ENCODE measurements at regions not wholly inside any gene's neighbourhood (a gene's known extent, or its start where the extent isn't known, plus 50 kb on each side); places are given as distances from the start of the nearest gene placed in this dataset.

- H4K91ac ChIP-seq (replicated peaks; ENCODE audit: insufficient read length, low read length), result no peak overlapping the region
- no peak overlapping the region for H2AK5ac ChIP-seq (ENCODE audit: low read depth, low read length)
- H3K56ac ChIP-seq (replicated peaks; ENCODE audit: insufficient read length, low read depth, low read length), result no peak overlapping the region
- H4K8ac ChIP-seq (ENCODE audit: extremely low read depth, insufficient read depth, low read length), result no peak overlapping the region
- POLR2A ChIA-PET (ENCODE audit: partially characterized antibody), result no interaction called here
- no peak overlapping the region for H4K5ac ChIP-seq (ENCODE audit: insufficient read length, low read depth, low read length)
- no peaks in the 10 kb centered on the region for H3K23me2 ChIP-seq (ENCODE audit: low read depth, low read length)
- DNase-seq (ENCODE audit: low read depth in 1 of 2, low spot score in 2 of 2), result no peak
- H3K9me3 ChIP-seq (ENCODE audit: insufficient read depth in 2 of 2, low read depth in 1 of 2, low read length in 1 of 2), result no peaks in the 10 kb centered on the region
- no peak overlapping the region for H3K23ac ChIP-seq (ENCODE audit: insufficient read length)
- H3K79me2 ChIP-seq (ENCODE audit: control insufficient read depth in 1 of 2, insufficient read depth in 2 of 2, low read length in 2 of 2), result no peaks in the 10 kb centered on the region
- no peak overlapping the region for H3K18ac ChIP-seq (ENCODE audit: extremely low read depth, low read length)
- 89% methylated on average over 4 of the region's 4 CpGs; no CpG with 5 or more reads in 1 of the 2 experiments for WGBS, 2 experiments (ENCODE audit: extremely low coverage in 1 of 2, insufficient coverage in 1 of 2, insufficient read length in 1 of 2, insufficient replicate concordance in 2 of 2, low coverage in 1 of 2, low lambda C conversion rate in 2 of 2, missing lambda C conversion rate in 1 of 2)
- no peak overlapping the region for H3K14ac ChIP-seq (ENCODE audit: insufficient read length)
- no peak overlapping the region for H2BK15ac ChIP-seq (ENCODE audit: low read length)
- H3K4ac ChIP-seq (replicated peaks; ENCODE audit: insufficient read length, low read depth, low read length), result no peak overlapping the region
- no peaks in the 10 kb centered on the region for H3K79me1 ChIP-seq (ENCODE audit: low read depth, low read length)
- H2BK20ac ChIP-seq (ENCODE audit: low read length), result no peak overlapping the region
- H2BK120ac ChIP-seq (replicated peaks; ENCODE audit: low read depth, low read length), result no peak overlapping the region
- H3K4me3 ChIP-seq (ENCODE audit: extremely low read depth in 1 of 4, insufficient read depth in 2 of 4, low read depth in 3 of 4, low read length in 4 of 4), result no peak overlapping the region
- no peaks in the 10 kb centered on the region for H3K36me3 ChIP-seq (ENCODE audit: control insufficient read depth in 2 of 4, insufficient read depth in 4 of 4, low read length in 3 of 4)
- FAIRE-seq, result no peak
- H3K9ac ChIP-seq (replicated peaks in 1 of 4; ENCODE audit: extremely low read depth in 1 of 4, low read depth in 3 of 4, low read length in 3 of 4), result no peak overlapping the region
- no peak overlapping the region for H2AFZ ChIP-seq (ENCODE audit: low read length)
- no peak overlapping the region for H3K27ac ChIP-seq (ENCODE audit: low read depth, low read length)
- CTCF ChIA-PET (ENCODE audit: partially characterized antibody), result interaction anchor here (0.7 kb wide), 1 partner anchor 80 kb away, joined by 3 read pairs; no protein-coding TSS in a partner anchor
- no peaks in the 10 kb centered on the region for H4K20me1 ChIP-seq (replicated peaks in 1 of 2; ENCODE audit: control insufficient read depth in 1 of 2, insufficient read depth in 2 of 2, low read length in 2 of 2)
- H3K27me3 ChIP-seq (replicated peaks in 1 of 4; ENCODE audit: control insufficient read depth in 3 of 4, extremely low read depth in 1 of 4, insufficient read depth in 3 of 4, low read length in 3 of 4), result no peaks in the 10 kb centered on the region
- H2BK5ac ChIP-seq (ENCODE audit: low read depth, low read length), result no peak overlapping the region
- no peak overlapping the region for H3K4me2 ChIP-seq (ENCODE audit: insufficient read depth in 1 of 2, low read depth in 2 of 2, low read length in 2 of 2)
- no peak overlapping the region for H2BK12ac ChIP-seq (ENCODE audit: low read depth, low read length)
- H3K4me1 ChIP-seq (replicated peaks in 1 of 4; ENCODE audit: control insufficient read depth in 3 of 4, insufficient read depth in 4 of 4, low read length in 3 of 4), result no peaks in the 10 kb centered on the region
- TF ChIP-seq KDM4A (IDR thresholded peaks at IDR 0.05; ENCODE audit: low read depth, low read length, severe bottlenecking) (no peak), HDAC2 (IDR thresholded peaks at IDR 0.05; ENCODE audit: borderline replicate concordance in 1 of 2, low read depth in 2 of 2, low read length in 2 of 2) (no peak), ZNF274 (IDR thresholded peaks at IDR 0.05; ENCODE audit: borderline replicate concordance, extremely low read depth, low read length) (no peak), MAX (IDR thresholded peaks at IDR 0.05) (no peak), TBP (IDR thresholded peaks at IDR 0.05; ENCODE audit: low read depth, low read length) (no peak), EZH2 (IDR thresholded peaks at IDR 0.05; ENCODE audit: low read depth, low read length, severe bottlenecking) (no peak), SRF (IDR thresholded peaks at IDR 0.05; ENCODE audit: low read depth, low read length) (no peak), ATF3 (IDR thresholded peaks at IDR 0.05; ENCODE audit: insufficient read depth, low read depth, low read length) (no peak), CHD2 (IDR thresholded peaks at IDR 0.05; ENCODE audit: low read length) (no peak), SUZ12 (IDR thresholded peaks at IDR 0.05; ENCODE audit: low read length) (no peak), CEBPB (IDR thresholded peaks at IDR 0.05; ENCODE audit: low read depth, low read length) (no peak), GTF2F1 (IDR thresholded peaks at IDR 0.05; ENCODE audit: borderline replicate concordance, low read depth, low read length) (no peak), EP300 (IDR thresholded peaks at IDR 0.05; ENCODE audit: borderline replicate concordance in 1 of 2, low read depth in 2 of 2, low read length in 2 of 2) (no peak), FOSL1 (IDR thresholded peaks at IDR 0.05; ENCODE audit: insufficient read depth, low read depth, low read length) (no peak)
Measured at GRCh38 chr21:17731554-17731953, 87.6 kb downstream of the C21orf91 start.

Data from H1 (cell line).